Kidney glomerular epithelial cell (primary cell): ENCODE measurements at regions not wholly inside any gene's neighbourhood (a gene's known extent, or its start where the extent isn't known, plus 50 kb on each side); places are given as distances from the start of the nearest gene placed in this dataset.
"Not testable (repeated sequence)": the region's sequence is repeated elsewhere in the genome, so short reads cannot be mapped to it uniquely, and the experiment has no call there.

Experiments used
- DNase-seq: peaks from one replicate; lab custom pipeline; 2025; lab: John Stamatoyannopoulos, UW

DNA sequence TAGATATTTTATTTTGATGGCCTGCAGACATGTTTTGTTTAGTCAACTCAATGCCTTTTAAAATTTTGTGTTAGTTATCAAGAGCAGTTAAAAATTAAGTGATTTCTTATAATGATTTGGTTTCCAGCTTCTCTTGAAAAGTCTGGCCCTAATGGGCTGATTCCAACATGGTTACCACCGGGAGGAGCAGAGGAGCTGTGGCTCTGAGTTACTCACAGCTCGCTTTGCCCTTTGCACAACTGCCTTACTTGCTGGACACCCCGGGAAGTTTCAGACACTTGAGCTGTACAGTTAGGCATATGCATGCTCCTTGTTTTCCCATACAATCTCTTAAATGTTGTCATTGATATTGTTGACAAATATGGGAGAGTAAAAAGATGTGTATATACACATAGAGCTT, 173.1 kb upstream of the MMS22L start:
- no peak for DNase-seq

DNA sequence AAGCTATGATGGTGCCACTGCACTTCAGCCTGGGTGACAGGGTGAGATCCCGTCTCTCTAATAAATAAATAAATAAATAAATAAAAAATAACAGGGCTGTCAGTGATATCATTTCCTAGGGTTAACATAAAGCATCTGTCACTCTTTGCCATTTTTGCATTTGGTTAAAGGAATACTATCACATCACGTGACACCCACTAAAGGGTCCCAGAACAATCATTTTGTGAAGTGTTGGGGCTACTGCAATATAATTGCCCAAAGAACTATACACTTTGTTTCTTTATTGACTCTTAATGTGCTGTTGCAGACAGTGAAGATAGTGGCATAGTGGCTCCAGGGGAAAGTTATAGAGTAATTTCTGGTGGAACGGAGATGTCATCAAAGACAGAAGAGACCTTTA, 176.5 kb upstream of the MMS22L start:
- DNase-seq: no peak

GRCh38 chr6:97459986-97460385, 177.0 kb upstream of the MMS22L start:
- DNase-seq: no peak

- DNase-seq: no peak
Observed at GRCh38 chr6:97460394-97461080, 177.5 kb upstream of the MMS22L start.

- no peak for DNase-seq
Observed at GRCh38 chr6:97461218-97461617, 178.2 kb upstream of the MMS22L start.

DNA sequence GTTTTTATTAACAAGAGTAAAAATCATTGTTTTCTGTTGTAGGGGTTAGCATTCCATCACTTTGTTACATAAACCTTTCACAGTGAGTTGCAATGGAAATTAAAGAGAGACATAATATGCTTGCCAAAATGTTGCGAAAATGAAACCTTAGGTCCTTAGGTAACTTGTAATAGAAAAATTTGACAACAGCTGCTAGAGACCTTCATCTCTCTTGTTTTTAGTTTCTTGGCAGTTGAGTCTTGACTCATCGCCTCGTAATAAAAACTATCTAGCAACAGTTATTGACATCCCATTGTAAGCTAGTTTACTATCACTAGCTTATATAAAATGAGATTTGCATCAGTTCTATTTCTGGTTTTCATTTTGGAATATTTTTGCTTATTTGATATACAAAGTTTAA, 179.0 kb upstream of the MMS22L start:
- DNase-seq: no peak

DNA sequence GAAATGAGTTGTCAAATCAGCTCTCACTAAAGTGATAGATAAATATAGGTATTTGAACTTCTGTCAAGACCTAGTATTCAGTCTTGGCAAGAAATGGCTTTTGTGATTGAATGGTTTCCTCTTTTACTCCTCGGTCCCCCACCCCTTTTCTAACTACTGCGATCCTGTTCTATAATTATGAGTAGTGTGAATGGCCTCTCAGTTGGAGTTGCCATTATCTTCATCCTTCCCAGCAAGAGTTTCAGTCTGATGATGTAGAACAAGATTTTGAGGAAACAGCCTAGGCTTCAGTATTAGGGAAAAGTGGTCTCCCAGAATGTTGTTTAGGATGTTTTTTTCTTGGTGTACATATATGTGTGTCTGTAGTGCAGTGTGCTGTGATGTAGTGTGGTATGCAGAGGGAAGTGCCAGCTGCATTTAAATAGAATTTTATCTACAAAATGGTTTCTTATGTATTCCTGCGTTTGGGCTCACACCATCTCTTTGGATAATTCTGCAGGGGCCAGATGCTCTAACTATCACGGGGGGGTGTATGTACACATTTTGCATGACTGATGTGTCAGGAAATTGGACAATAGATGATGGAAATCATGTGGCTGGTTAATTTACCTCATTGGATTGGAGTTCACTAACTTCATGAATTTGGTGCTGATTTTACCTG, 180.1 kb upstream of the MMS22L start:
- no peak for DNase-seq

DNA sequence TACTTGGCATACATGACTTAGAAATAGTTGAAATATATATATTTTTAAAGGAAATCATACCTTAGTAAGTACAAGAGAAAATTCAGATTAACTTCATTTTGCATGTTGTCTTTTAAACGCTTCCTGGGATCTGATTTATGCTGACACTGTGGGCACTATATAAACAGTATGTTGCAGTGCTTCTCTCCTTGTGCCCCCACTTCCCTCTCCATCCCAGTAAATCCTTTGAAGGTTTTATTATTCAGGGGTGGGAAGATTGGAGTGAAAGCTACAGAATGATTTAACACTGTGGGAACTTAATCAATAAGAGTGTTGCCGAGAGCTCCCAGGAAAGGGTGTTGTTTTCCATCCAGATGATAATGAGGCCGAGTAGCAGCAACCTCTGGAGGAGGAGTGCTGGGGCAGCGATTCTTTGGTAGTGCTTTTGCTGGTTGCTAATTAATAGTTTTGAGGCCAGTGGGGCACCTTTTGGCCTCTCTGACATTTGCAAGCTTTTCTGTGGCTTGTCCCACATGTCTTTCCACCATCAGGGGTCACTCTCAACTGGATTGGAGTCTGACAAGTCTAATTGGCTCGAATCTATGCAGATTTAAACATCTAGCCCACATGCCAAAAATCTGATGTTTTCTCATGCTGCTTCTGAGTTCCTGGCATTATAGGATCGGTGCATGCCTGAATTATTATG, 183.0 kb upstream of the MMS22L start:
- no peak for DNase-seq

GRCh38 chr6:97468981-97469380, 186.0 kb upstream of the MMS22L start:
- DNase-seq: no peak

GRCh38 chr6:97469451-97469850, 186.4 kb upstream of the MMS22L start:
- no peak for DNase-seq

DNA sequence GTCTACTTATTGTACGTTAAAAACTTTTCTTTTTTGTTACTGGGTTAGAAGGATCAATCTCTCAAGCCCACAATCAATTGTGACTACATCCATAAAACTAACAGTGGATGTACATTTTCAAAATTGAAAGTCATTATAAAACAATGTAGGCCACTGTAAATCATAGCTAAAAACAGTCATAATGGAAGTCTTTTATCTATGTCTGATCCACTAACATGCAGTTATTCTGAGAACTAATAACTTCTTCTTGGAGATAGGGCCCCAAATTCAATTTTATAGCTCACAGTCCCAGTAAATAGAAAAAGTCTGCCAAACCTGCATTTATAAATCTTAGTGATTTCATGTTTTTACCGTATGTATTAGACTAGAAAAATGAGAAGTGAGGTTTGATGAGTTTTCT, 187.3 kb upstream of the MMS22L start:
- DNase-seq: no peak

GRCh38 chr6:97473979-97474378, 191.0 kb upstream of the MMS22L start:
- no peak for DNase-seq

DNA sequence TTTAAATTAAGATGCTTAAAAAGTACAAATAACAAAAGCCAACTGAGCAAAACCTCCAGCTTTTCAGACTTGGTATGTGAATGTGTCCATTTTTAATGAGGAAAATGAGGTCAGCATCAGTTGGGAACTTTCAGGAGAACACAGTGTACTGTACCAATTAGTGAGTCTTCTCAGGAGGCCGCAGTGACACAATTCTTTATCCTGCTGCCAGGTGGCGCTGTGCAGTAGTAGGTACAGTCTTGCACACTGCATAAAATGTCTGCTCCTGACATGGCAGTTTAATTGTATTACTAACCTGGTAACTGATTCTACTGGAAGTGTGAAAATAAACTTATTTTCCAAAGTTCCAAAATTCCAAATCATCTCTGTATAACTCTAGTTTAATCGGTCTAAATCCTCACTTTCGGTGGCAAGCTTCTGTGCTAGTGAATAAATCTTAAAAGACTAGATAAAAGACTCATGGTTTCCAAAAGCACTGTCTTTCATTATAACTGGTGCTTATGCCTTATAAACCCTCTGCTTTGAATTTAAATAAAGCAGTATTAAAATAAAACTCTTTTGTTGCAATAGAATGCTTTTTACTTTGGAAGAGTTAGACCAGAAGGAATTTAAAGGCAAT, 214.8 kb upstream of the MMS22L start:
- DNase-seq: peak; percentile 66

- DNase-seq: no peak
Observed at GRCh38 chr6:97501853-97502252, 218.8 kb upstream of the MMS22L start.

DNA sequence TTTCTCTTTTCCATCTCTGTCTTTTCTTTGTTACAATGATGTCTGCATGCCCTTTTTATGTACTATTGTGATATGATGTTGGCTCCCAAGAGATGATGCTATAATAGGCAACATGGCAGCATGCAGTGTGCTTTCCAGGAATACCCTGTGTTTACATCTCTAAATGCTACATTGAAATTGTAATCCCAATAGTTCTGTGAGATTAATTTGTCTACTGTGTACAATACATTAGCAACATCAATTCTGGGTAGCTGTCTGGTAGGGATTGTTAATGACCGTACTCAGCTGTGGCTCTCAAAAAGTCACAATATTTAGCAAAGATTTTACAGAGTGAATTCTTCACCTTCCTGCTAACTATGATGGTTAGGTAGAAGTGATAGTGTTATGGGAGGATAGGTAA, 225.6 kb upstream of the MMS22L start:
- no peak for DNase-seq

GRCh38 chr6:97513260-97513659, 230.2 kb upstream of the MMS22L start:
- DNase-seq: not testable (repeated sequence)

GRCh38 chr6:97524811-97525210, 241.8 kb upstream of the MMS22L start:
- DNase-seq: no peak

GRCh38 chr6:97535800-97536199, 252.8 kb upstream of the MMS22L start:
- no peak for DNase-seq

DNA sequence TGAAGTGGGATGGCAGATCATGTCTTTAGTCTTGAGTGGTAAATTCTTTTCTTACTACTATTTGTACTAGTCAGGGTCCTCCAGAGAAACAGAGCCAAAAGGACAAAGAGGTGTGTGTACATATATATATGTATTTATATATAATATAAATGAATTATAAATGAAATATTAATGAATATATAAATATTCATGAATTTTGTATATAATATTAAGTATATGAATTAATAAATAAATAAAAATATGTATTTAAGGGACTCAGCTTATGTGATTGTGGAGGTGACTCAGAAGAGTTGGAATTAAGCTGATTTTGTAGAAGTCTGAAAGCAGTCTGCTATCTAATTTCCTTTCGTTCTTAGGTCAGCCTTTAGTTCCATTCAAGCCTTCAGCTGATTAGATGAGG, 265.3 kb upstream of the MMS22L start:
- DNase-seq: no peak

GRCh38 chr6:97557355-97557754, 274.3 kb upstream of the MMS22L start:
- DNase-seq: no peak

- no peak for DNase-seq
Observed at GRCh38 chr6:97563529-97563928, 280.5 kb upstream of the MMS22L start.

DNA sequence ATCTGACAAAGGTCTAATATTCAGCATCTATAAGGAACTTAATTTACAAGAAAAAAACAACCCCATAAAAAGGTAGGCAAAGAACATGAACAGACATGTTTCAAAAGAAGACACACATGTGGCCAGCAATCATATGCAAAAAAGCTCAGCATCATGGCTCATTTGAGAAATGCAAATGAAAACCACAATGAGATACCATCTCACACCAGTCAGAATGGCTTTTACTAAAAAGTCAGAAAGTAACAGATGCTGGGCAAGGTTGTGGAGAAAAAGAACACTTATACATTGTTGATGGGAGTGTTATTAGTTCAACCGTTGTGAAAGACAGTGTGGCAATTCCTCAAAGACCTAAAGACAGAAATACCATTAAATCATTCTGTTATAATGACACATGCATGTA, 289.9 kb upstream of the MMS22L start:
- DNase-seq: no peak

DNA sequence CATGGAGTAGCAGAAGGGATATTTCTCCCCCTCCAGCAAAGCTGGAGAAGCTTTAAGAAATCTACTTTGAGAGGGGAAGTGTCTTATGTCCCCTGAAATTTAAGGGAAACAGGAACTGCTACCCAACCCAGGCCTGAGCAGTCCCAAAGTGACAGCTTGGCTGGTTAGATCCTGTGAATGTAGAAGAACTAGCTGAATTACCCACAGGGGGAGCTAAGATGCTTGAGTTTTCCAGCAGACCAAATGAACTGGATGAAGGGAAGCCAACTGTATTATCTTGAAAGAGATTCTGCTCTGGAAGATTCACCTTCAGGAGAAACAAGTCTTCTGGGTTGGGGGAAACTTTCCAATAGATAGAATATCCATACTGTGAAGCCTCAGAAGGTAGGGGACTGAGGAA, 303.3 kb upstream of the MMS22L start:
- peak; percentile 46 for DNase-seq
